ENCODE measurements at regions not wholly inside any gene's neighbourhood (a gene's known extent, or its start where the extent isn't known, plus 50 kb on each side); places are given as distances from the start of the nearest gene placed in this dataset.

GRCh38 chr16:9362050-9362449, 270.6 kb downstream of the HAPSTR1 start:
- TF ChIP-seq ZNF501 (tag by site-specific recombination; IDR thresholded peaks at IDR 0.05) = no peak
- no peak for TF ChIP-seq PRDM1 (tag by site-specific recombination; IDR thresholded peaks at IDR 0.05)
- no peak for TF ChIP-seq CTCF (tag by site-specific recombination; IDR thresholded peaks at IDR 0.05)
- no peak for TF ChIP-seq ZSCAN30 (tag by site-specific recombination; IDR thresholded peaks at IDR 0.05)
- no peak for TF ChIP-seq ZNF274 (IDR thresholded peaks at IDR 0.05; ENCODE audit: low read length)
- no peak for TF ChIP-seq ZNF274 (tag by site-specific recombination; IDR thresholded peaks at IDR 0.05; ENCODE audit: borderline replicate concordance)
- no peak for TF ChIP-seq ZSCAN16 (tag by site-specific recombination; IDR thresholded peaks at IDR 0.05)
- TF ChIP-seq SCRT1 (tag by site-specific recombination; IDR thresholded peaks at IDR 0.05; ENCODE audit: borderline replicate concordance) = no peak
- TF ChIP-seq ZSCAN18 (tag by site-specific recombination; IDR thresholded peaks at IDR 0.05) = no peak
- no peak for TF ChIP-seq RBAK (tag by site-specific recombination; IDR thresholded peaks at IDR 0.05)
- TF ChIP-seq SP2 (tag by site-specific recombination; IDR thresholded peaks at IDR 0.05) = no peak
- no peak for TF ChIP-seq PRDM4 (tag by site-specific recombination; IDR thresholded peaks at IDR 0.05)
- TF ChIP-seq ZNF521 (tag by site-specific recombination; IDR thresholded peaks at IDR 0.05) = no peak
